Neural cell (in vitro differentiated cells): ENCODE measurements at regions not wholly inside any gene's neighbourhood (a gene's known extent, or its start where the extent isn't known, plus 50 kb on each side); places are given as distances from the start of the nearest gene placed in this dataset.

Source experiments
- CTCF ChIP-seq: fragments of 450-650 bp; IDR thresholded peaks from 2 replicates; pipeline ENCODE4 v1.5.1; 2014; ENCODE audit warnings: antibody characterized with exemption, mild to moderate bottlenecking, moderate library complexity; ENCODE audit not compliant: poor library complexity, severe bottlenecking
- EP300 ChIP-seq: fragments of 450-650 bp; conservative IDR thresholded peaks from 2 replicates; pipeline ENCODE4 v1.6.1; 2014; ENCODE audit warnings: antibody characterized with exemption, mild to moderate bottlenecking, moderate library complexity; ENCODE audit not compliant: poor library complexity, severe bottlenecking
- EZH2 ChIP-seq: fragments of 200-600, 300-800 bp; shearing (Covaris generic), sonication (generic); IDR thresholded peaks from 2 replicates; pipeline ENCODE4 v1.6.1; 2014; ENCODE audit warnings: antibody characterized with exemption, low read length, borderline replicate concordance, mild to moderate bottlenecking; ENCODE audit not compliant: insufficient read depth, poor library complexity, severe bottlenecking
- POLR2AphosphoS5 ChIP-seq: IDR thresholded peaks from 2 replicates; pipeline ENCODE4 v1.6.1; 2012
- REST ChIP-seq: IDR thresholded peaks from 2 replicates; pipeline ENCODE4 v1.6.1; 2012; ENCODE audit warnings: borderline replicate concordance
- SMC3 ChIP-seq: fragments of 450-650 bp; conservative IDR thresholded peaks from 2 replicates; pipeline ENCODE4 v1.6.1; 2014; ENCODE audit warnings: antibody characterized with exemption, mild to moderate bottlenecking, moderate library complexity; ENCODE audit not compliant: poor library complexity
- TAF1 ChIP-seq: IDR thresholded peaks from 2 replicates; pipeline ENCODE4 v1.6.1; 2012; ENCODE audit warnings: low read depth

DNA sequence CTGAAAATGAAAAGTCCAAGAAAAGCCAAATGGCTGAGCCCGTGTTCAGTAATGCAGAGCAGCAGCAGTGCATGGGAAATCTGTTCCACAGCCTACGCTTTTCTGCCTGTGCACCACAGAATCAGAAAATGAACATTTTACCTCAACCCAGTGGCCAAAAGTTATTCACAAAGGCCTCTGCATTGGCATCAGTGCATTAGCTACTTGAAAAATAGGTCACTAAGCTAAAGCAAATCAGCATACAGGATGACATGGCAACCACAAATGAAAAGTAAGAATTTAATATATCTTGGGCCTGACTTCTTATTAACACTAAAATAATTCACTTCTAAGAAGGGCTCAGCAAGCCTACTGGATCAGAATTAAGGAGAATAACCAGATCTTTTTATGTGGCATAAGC lies 1145.3 kb upstream of the CHAC2 start:
- TF ChIP-seq EZH2 (no peak), CTCF (no peak), POLR2AphosphoS5 (no peak), SMC3 (no peak), TAF1 (no peak), EP300 (no peak), REST (no peak)
